Cardiac fibroblast (primary cell): ENCODE measurements at regions not wholly inside any gene's neighbourhood (a gene's known extent, or its start where the extent isn't known, plus 50 kb on each side); places are given as distances from the start of the nearest gene placed in this dataset.

ENCODE experiments used
- DNase-seq, 2 donors: peaks; one replicate each; pipeline versions ENCODE4 v3.0.0 to v3.0.0-alpha.2; 2010; ENCODE audit warnings: low read depth in 2 of 2
- H3K4me3 ChIP-seq, 2 donors: replicated peaks in 1 of 2; 1 replicate in 1 of 2; 2 replicates in 1 of 2; pipeline ENCODE4 v1.5.1; 2011; ENCODE audit warnings: low read depth in 2 of 2, low read length in 2 of 2, mild to moderate bottlenecking in 2 of 2, moderate library complexity in 1 of 2
- CTCF ChIP-seq: IDR thresholded peaks from one replicate; pipeline ENCODE4 v1.5.1; 2011; ENCODE audit warnings: low read depth, mild to moderate bottlenecking, low read length, inconsistent platforms

DNA sequence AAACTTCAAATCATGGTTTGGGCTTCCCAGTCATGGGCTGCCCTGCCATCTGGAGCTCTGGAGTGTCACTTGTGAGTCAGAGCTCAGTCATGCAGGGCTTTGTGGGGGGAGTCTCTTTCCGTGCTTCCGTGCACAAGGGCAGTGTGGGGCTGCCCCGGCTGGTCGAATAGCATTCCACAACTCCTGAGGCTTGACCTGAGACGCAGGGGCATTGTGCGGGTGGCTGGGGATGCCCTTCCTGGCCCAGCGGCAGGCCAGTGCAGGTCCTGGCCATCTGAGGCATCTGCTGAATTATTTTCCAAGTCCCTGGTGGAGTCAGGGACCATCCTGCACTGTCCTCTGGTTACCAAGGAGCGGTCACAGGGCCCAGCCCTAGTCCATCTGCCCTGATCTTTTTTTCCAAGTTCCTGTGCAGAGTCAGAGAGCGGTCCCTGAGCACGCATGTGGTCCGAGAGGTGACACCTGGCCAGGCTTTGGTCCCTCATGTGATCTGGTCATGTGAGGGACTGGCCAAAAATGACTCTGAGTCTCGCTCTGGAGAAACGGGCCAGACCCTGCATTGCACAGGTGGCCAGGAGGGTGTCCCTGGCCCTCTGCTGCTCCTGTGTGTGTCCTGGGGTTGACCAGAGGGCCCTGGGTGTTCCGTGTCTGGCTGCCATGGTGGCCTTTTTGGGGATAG, 167.0 kb upstream of the ALG10B start:
- H3K4me3 ChIP-seq: no peak overlapping the region
- no peak for TF ChIP-seq CTCF
- no peak for DNase-seq

DNA sequence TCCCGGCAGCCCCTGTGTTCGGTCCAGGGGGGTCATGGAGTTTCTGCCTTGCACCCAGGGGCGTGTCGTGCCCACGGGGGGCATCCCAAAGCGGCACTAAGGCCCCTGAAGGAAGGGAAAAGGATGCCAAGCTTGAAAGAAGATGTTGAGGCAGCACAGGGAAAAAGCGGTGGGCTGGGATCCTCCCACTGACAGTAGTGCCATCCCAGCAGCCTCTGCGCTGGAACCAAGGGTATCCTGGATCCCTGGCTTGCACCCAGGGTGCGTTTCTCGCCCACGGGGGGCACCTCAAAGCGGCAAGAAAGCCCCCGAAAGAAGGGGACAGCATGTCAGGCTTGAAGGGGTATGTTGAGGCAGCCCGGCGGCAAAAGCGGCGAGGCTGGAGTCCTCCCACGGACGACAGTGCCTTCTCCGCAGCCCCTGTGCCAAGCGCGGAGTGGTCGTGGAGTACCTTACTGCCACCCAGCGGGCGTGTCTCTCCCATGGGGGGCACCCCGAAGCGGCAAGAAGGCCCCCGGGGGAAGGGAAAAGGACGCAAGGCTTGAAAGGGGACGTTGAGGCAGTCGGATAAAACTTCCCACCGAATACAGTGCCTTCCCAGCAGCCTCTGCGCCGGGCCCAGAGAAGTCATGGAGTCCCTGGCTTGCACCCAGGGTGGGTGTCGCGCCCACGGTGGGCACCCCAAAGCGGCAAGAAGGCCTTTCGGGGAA, 164.4 kb upstream of the ALG10B start:
- no peak for TF ChIP-seq CTCF
- no peak overlapping the region for H3K4me3 ChIP-seq
- no peak for DNase-seq

DNA sequence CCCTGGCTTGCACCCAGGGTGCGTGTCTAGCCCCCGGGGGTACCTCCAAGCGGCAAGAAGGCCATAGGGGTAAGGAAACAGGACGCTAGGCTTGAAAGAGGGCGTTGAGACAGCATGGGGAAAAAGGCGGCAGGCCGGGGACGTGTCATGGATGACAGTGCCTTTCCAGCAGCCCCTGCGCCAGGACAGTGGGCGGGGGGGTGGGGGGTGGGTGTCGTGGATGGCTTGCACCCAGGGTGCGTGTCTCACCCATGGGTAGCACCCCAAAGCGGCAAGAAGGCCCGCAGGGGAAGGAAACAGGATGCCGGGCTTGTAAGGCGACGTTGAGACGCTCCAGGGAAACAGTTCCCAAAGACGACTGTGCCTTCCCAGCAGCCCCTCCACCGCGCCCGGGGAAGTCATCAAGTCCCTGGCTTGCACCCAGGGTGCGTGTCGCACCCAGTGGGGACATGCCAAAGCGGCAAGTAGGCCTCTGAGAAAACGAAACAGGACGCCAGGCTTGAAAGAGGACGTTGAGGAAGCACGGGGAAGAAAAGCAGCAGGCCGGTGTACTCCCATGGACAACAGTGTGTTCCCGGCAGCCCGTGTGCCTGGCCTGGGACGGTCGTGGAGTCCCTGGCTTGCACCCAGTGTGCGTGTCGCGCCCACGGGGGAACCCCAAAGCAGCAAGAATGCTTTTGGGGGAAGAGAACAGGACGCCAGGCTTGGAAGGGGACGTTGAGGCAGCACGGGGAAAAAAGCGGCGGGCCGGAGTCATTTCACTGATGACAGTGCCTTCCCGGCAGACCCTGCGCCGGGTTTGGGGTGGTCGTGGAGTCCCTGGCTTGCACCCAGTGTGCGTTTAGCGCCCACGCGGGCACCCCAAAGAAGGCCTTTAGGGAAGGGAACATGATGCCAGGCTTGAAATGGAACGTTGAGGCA, 163.5 kb upstream of the ALG10B start:
- no peak for TF ChIP-seq CTCF
- no peak for DNase-seq
- H3K4me3 ChIP-seq: no peak overlapping the region

DNA sequence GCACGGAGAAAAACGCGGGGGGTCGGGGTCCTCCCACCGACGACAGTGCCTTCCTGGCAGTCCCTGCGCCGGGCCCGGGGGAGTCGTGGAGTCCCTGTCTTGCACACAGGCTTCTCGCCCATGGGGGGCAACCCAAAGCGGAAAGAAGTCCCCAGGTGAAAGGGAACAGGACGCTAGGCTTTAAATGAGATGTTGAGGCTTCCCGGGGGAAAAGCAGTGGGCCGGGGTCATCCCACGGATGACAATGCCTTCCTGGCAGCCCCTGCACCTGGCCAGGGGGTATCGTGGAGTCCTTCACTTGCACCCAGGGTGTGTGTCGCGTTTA, 162.9 kb upstream of the ALG10B start:
- no peak overlapping the region for H3K4me3 ChIP-seq
- DNase-seq: no peak
- TF ChIP-seq CTCF: no peak

- DNase-seq: no peak
- TF ChIP-seq CTCF: no peak
- no peak overlapping the region for H3K4me3 ChIP-seq
Observed at GRCh38 chr12:38154096-38155019, 162.2 kb upstream of the ALG10B start.

DNA sequence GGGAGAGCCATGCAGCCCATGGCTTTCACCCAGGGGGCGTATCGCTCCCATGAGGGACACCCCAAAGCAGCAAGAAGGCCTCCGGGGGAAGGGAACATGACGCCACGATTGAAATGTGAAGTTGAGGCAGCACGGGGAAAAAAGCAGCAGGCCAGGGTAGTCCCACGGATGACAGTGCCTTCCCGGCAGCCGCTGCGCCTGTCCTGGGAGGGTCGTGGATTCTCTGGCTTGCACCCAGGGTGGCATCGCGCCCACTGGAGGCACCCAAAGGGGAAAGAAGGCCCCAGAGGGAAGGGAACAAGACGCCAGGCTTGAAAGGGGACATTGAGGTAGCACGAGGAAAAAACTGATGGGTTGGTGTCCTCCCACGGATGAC, 161.6 kb upstream of the ALG10B start:
- TF ChIP-seq CTCF: no peak
- no peak for DNase-seq
- no peak overlapping the region for H3K4me3 ChIP-seq
